ENCODE measurements at regions not wholly inside any gene's neighbourhood (a gene's known extent, or its start where the extent isn't known, plus 50 kb on each side); places are given as distances from the start of the nearest gene placed in this dataset.

GRCh38 chr14:71361874-71362273 lies 454.6 kb downstream of the PCNX1 start (continued):
- TF ChIP-seq, protein P1, sequence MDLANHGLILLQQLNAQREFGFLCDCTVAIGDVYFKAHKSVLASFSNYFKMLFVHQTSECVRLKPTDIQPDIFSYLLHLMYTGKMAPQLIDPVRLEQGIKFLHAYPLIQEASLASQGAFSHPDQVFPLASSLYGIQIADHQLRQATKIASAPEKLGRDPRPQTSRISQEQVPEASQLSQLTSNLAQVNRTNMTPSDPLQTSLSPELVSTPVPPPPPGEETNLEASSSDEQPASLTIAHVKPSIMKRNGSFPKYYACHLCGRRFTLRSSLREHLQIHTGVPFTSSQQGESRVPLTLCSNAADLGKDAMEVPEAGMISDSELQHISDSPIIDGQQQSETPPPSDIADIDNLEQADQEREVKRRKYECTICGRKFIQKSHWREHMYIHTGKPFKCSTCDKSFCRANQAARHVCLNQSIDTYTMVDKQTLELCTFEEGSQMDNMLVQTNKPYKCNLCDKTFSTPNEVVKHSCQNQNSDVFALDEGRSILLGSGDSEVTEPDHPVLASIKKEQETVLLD (IDR thresholded peaks at IDR 0.05): no peak
- TF ChIP-seq ZNF449 (CRISPR knock-in tag; IDR thresholded peaks at IDR 0.05) (0 out of 2 replicates have a peak, but pooled peaks have one; percentile 33), ZNF316 (IDR thresholded peaks at IDR 0.05) (peak; percentile 6; the same call in 1 of the 2 replicates), RBM22 (IDR thresholded peaks at IDR 0.05; ENCODE audit: low read depth, low read length, poor library complexity, severe bottlenecking) (no peak), SRSF9 (IDR thresholded peaks at IDR 0.05; ENCODE audit: borderline replicate concordance, low read depth, low read length) (no peak), SMAD4 (CRISPR knock-in tag; conservative IDR thresholded peaks at IDR 0.05) (peak; percentile 45), HSF4 (CRISPR knock-in tag; IDR thresholded peaks at IDR 0.05; ENCODE audit: borderline replicate concordance) (no peak), ZNF197 (CRISPR knock-in tag; IDR thresholded peaks at IDR 0.05; ENCODE audit: low read depth) (0 out of 2 replicates have a peak, but pooled peaks have one; percentile 37), MGA (IDR thresholded peaks at IDR 0.05) (peak; percentile 49; the same call in 1 of the 2 replicates), L3MBTL2 (IDR thresholded peaks at IDR 0.05) (peak; percentile 55; the same call in 1 of the 2 replicates)
- TF ChIP-seq, protein P2, sequence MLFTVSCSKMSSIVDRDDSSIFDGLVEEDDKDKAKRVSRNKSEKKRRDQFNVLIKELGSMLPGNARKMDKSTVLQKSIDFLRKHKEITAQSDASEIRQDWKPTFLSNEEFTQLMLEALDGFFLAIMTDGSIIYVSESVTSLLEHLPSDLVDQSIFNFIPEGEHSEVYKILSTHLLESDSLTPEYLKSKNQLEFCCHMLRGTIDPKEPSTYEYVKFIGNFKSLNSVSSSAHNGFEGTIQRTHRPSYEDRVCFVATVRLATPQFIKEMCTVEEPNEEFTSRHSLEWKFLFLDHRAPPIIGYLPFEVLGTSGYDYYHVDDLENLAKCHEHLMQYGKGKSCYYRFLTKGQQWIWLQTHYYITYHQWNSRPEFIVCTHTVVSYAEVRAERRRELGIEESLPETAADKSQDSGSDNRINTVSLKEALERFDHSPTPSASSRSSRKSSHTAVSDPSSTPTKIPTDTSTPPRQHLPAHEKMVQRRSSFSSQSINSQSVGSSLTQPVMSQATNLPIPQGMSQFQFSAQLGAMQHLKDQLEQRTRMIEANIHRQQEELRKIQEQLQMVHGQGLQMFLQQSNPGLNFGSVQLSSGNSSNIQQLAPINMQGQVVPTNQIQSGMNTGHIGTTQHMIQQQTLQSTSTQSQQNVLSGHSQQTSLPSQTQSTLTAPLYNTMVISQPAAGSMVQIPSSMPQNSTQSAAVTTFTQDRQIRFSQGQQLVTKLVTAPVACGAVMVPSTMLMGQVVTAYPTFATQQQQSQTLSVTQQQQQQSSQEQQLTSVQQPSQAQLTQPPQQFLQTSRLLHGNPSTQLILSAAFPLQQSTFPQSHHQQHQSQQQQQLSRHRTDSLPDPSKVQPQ (CRISPR knock-in tag; IDR thresholded peaks at IDR 0.05; ENCODE audit: borderline replicate concordance): no peak

Measured in K562 (cell line).